Type B pancreatic cell (in vitro differentiated cells): ENCODE measurements at regions not wholly inside any gene's neighbourhood (a gene's known extent, or its start where the extent isn't known, plus 50 kb on each side); places are given as distances from the start of the nearest gene placed in this dataset.

Experiments used
- DNase-seq: peaks from one replicate; pipeline ENCODE4 v3.0.0; 2021; ENCODE audit warnings: mixed read lengths; ENCODE audit not compliant: unreplicated experiment; ENCODE audit errors: extremely low spot score
- H3K27ac Mint-ChIP-seq: 2 replicates; pipeline ENCODE4 v1.8.0; 2021; ENCODE audit warnings: mild to moderate bottlenecking, mixed read lengths
- H3K27me3 Mint-ChIP-seq: 2 replicates; pipeline ENCODE4 v1.8.0; 2021; ENCODE audit warnings: mixed read lengths
- H3K36me3 Mint-ChIP-seq: 2 replicates; pipeline ENCODE4 v1.8.0; 2021; ENCODE audit warnings: mixed read lengths
- H3K4me1 Mint-ChIP-seq: one replicate; pipeline ENCODE4 v1.8.0; 2021; ENCODE audit warnings: mixed read lengths; ENCODE audit not compliant: unreplicated experiment
- H3K4me3 Mint-ChIP-seq: 2 replicates; pipeline ENCODE4 v1.8.0; 2021; ENCODE audit warnings: mild to moderate bottlenecking, mixed read lengths
- H3K9me3 Mint-ChIP-seq: 2 replicates; pipeline ENCODE4 v1.8.0; 2021; ENCODE audit warnings: mixed read lengths
- TF ChIP-seq, protein P1 (sequence below): fragments of 200-600 bp; sonication (generic); conservative IDR thresholded peaks from 2 replicates; pipeline ENCODE4 v1.5.0; 2021; ENCODE audit warnings: antibody characterized with exemption, mild to moderate bottlenecking

- peaks cover 20% of the 10 kb centered on the region for H3K27me3 Mint-ChIP-seq
These were observed 137.7 kb downstream of the EN1 start for GRCh38 chr2:118709786-118710185.

DNA sequence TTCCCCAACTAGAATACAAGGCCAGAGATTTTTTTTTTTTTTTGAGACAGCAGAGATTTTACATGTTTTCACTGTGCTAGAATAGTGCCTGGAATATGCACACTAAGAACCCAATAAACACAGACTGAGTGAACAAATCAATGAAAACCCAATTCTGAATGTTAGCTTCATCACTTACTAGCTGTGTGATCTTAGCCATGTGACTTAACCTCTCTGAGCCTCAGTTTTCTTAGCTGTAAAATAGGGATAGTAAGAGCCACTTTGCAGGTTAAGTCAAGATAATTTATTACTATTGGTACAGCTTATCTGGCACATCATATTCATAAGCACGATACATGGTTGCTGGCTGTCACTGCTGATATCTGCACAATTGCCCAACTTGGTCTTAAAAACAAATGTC lies 140.6 kb downstream of the EN1 start:
- Mint-ChIP-seq H3K27ac (no peak overlapping the region), H3K9me3 (peaks cover 8% of the 10 kb centered on the region), H3K27me3 (peaks cover 25% of the 10 kb centered on the region), H3K4me3 (no peak overlapping the region), H3K4me1 (no peaks in the 10 kb centered on the region), H3K36me3 (no peaks in the 10 kb centered on the region)
- DNase-seq, result no peak
- TF ChIP-seq, protein P1, sequence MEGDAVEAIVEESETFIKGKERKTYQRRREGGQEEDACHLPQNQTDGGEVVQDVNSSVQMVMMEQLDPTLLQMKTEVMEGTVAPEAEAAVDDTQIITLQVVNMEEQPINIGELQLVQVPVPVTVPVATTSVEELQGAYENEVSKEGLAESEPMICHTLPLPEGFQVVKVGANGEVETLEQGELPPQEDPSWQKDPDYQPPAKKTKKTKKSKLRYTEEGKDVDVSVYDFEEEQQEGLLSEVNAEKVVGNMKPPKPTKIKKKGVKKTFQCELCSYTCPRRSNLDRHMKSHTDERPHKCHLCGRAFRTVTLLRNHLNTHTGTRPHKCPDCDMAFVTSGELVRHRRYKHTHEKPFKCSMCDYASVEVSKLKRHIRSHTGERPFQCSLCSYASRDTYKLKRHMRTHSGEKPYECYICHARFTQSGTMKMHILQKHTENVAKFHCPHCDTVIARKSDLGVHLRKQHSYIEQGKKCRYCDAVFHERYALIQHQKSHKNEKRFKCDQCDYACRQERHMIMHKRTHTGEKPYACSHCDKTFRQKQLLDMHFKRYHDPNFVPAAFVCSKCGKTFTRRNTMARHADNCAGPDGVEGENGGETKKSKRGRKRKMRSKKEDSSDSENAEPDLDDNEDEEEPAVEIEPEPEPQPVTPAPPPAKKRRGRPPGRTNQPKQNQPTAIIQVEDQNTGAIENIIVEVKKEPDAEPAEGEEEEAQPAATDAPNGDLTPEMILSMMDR, result no peak

More at GRCh38 chr2:118709786-118710185, 137.7 kb downstream of the EN1 start:
- H3K36me3 Mint-ChIP-seq, result no peaks in the 10 kb centered on the region
- TF ChIP-seq, protein P1, result no peak
- H3K9me3 Mint-ChIP-seq, result peaks cover 8% of the 10 kb centered on the region
- no peak overlapping the region for H3K4me3 Mint-ChIP-seq
- no peak for DNase-seq
- no peak overlapping the region for H3K27ac Mint-ChIP-seq
- H3K4me1 Mint-ChIP-seq, result no peaks in the 10 kb centered on the region

DNA sequence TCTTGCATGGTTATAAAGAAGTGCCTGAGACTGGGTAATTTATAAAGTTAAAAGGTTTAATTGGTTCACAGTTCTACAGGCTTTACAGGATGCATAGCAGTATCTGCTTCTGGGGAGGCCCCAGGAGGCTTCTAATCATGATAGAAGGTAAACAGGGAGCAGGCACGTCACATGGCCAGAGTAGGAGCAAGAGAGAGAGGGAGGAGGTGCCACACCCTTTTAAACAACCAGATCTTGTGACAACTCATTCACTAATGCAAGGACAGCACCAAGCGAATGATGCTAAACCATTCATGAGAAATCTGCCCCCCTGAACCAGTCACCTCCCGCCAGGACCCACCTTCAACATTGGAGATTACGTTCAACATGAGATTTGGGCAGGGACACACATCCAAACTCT lies 141.1 kb downstream of the EN1 start:
- Mint-ChIP-seq H3K27me3 (peaks cover 24% of the 10 kb centered on the region), H3K36me3 (no peaks in the 10 kb centered on the region), H3K4me3 (no peak overlapping the region), H3K4me1 (no peaks in the 10 kb centered on the region), H3K9me3 (peaks cover 3% of the 10 kb centered on the region), H3K27ac (no peak overlapping the region)
- no peak for DNase-seq
- TF ChIP-seq, protein P1, result no peak

GRCh38 chr2:118705032-118705431 lies 142.4 kb downstream of the EN1 start:
- TF ChIP-seq, protein P1, result no peak
- H3K36me3 Mint-ChIP-seq, result no peaks in the 10 kb centered on the region
- no peak overlapping the region for H3K4me3 Mint-ChIP-seq
- no peak overlapping the region for H3K27ac Mint-ChIP-seq
- peaks cover 18% of the 10 kb centered on the region for H3K27me3 Mint-ChIP-seq
- H3K9me3 Mint-ChIP-seq, result no peaks in the 10 kb centered on the region
- H3K4me1 Mint-ChIP-seq, result no peaks in the 10 kb centered on the region
- no peak for DNase-seq

GRCh38 chr2:118699447-118700175 lies 147.8 kb downstream of the EN1 start:
- TF ChIP-seq, protein P1, result no peak
- Mint-ChIP-seq H3K27me3 (peaks cover 9% of the 10 kb centered on the region), H3K4me3 (no peak overlapping the region), H3K27ac (no peak overlapping the region), H3K9me3 (no peaks in the 10 kb centered on the region), H3K36me3 (no peaks in the 10 kb centered on the region), H3K4me1 (peaks cover 5% of the 10 kb centered on the region)
- no peak for DNase-seq
